ENCODE measurements at regions not wholly inside any gene's neighbourhood (a gene's known extent, or its start where the extent isn't known, plus 50 kb on each side); places are given as distances from the start of the nearest gene placed in this dataset.

DNA sequence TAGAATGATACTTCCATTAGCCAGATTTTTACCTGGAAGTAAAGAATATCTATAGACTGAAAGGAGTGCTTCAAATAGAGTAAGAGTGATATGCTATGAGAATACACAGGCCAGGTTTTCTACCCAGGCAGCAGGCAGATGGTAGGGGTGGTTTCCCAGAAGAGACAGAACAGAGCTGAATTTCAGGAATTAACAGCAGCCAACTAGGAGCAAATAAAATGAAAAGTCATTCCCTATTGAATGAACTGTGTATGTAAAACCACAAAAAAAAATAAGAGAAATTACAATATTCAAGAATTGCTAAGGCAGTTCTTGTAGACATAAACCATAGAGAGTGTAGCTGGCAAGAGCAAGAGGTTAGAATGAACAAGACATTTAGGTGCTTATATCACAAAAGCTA lies 336.8 kb downstream of the KCNJ3 start:
- Histone ChIP-seq H2AFZ (ENCODE audit: low read length) (no peak overlapping the region), H3K14ac (ENCODE audit: low read length) (no peak overlapping the region), H3K23ac (ENCODE audit: low read depth, low read length, poor library complexity) (no peak overlapping the region), H3K27ac (replicated peaks; ENCODE audit: low read length) (no peak overlapping the region), H3K79me1 (ENCODE audit: low read depth, low read length) (no peaks in the 10 kb centered on the region), H3K9me3 (replicated peaks in 1 of 2; ENCODE audit: control insufficient read depth in 2 of 2, insufficient read depth in 1 of 2, low read depth in 1 of 2, low read length in 2 of 2) (no peaks in the 10 kb centered on the region), H2BK15ac (ENCODE audit: low read length) (no peak overlapping the region), H3K4me3 (ENCODE audit: low read length in 2 of 2) (no peak overlapping the region), H3K4ac (ENCODE audit: low read length) (no peak overlapping the region), H3K36me3 (replicated peaks in 1 of 2; ENCODE audit: control insufficient read depth in 2 of 2, insufficient read depth in 2 of 2, low read length in 2 of 2) (no peaks in the 10 kb centered on the region), H4K8ac (ENCODE audit: low read depth, low read length) (no peak overlapping the region), H2AK5ac (ENCODE audit: low read depth, low read length) (no peak overlapping the region), H3K9ac (ENCODE audit: low read depth, low read length, poor library complexity) (no peak overlapping the region), H3K27me3 (ENCODE audit: control insufficient read depth in 3 of 3, insufficient read depth in 3 of 3, low read depth in 1 of 3, low read length in 3 of 3) (no peaks in the 10 kb centered on the region), H4K91ac (ENCODE audit: low read depth, low read length, poor library complexity) (no peak overlapping the region), H2BK120ac (ENCODE audit: low read depth, low read length) (no peak overlapping the region), H3K18ac (ENCODE audit: low read length) (no peak overlapping the region), H3K4me1 (ENCODE audit: control insufficient read depth in 2 of 2, insufficient read depth in 1 of 2, low read depth in 1 of 2, low read length in 2 of 2) (no peaks in the 10 kb centered on the region), H2BK5ac (ENCODE audit: low read length) (no peak overlapping the region), H3K4me2 (ENCODE audit: insufficient read depth, low read length, poor library complexity, severe bottlenecking) (no peak overlapping the region), H2BK12ac (ENCODE audit: low read length) (no peak overlapping the region)
- no peak for DNase-seq (ENCODE audit: low spot score)

DNA sequence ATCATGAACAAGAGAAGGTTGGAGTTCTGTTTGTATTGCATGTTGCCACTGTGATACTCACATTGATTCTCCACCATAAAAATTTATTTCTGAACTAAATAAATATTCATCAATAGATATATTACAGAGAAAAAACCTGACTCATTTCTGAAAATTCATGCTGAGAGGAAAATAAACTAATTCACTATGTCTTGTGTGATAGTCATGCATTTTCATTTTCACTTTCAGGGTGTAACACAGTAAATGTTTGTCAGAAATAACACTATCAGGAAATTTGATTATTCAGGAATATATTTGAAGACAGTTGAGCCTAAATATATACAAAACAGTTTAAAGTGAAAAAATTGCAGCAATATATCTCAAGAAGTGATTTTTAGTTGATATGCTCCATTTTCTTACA lies 335.2 kb downstream of the KCNJ3 start:
- Histone ChIP-seq H2AK5ac (ENCODE audit: low read depth, low read length) (no peak overlapping the region), H2BK12ac (ENCODE audit: low read length) (no peak overlapping the region), H3K18ac (ENCODE audit: low read length) (no peak overlapping the region), H4K8ac (ENCODE audit: low read depth, low read length) (no peak overlapping the region), H3K9ac (ENCODE audit: low read depth, low read length, poor library complexity) (no peak overlapping the region), H4K91ac (ENCODE audit: low read depth, low read length, poor library complexity) (no peak overlapping the region), H3K9me3 (replicated peaks in 1 of 2; ENCODE audit: control insufficient read depth in 2 of 2, insufficient read depth in 1 of 2, low read depth in 1 of 2, low read length in 2 of 2) (no peaks in the 10 kb centered on the region), H2AFZ (ENCODE audit: low read length) (no peak overlapping the region), H3K4ac (ENCODE audit: low read length) (no peak overlapping the region), H3K27ac (replicated peaks; ENCODE audit: low read length) (no peak overlapping the region), H2BK15ac (ENCODE audit: low read length) (no peak overlapping the region), H2BK120ac (ENCODE audit: low read depth, low read length) (no peak overlapping the region), H3K79me1 (ENCODE audit: low read depth, low read length) (no peaks in the 10 kb centered on the region), H3K27me3 (ENCODE audit: control insufficient read depth in 3 of 3, insufficient read depth in 3 of 3, low read depth in 1 of 3, low read length in 3 of 3) (no peaks in the 10 kb centered on the region), H3K14ac (ENCODE audit: low read length) (no peak overlapping the region), H2BK5ac (ENCODE audit: low read length) (no peak overlapping the region), H3K36me3 (replicated peaks in 1 of 2; ENCODE audit: control insufficient read depth in 2 of 2, insufficient read depth in 2 of 2, low read length in 2 of 2) (no peaks in the 10 kb centered on the region), H3K4me2 (ENCODE audit: insufficient read depth, low read length, poor library complexity, severe bottlenecking) (no peak overlapping the region), H3K4me1 (ENCODE audit: control insufficient read depth in 2 of 2, insufficient read depth in 1 of 2, low read depth in 1 of 2, low read length in 2 of 2) (no peaks in the 10 kb centered on the region), H3K4me3 (ENCODE audit: low read length in 2 of 2) (no peak overlapping the region), H3K23ac (ENCODE audit: low read depth, low read length, poor library complexity) (no peak overlapping the region)
- DNase-seq (ENCODE audit: low spot score), result no peak

- Histone ChIP-seq H2AK5ac (ENCODE audit: low read depth, low read length) (no peak overlapping the region), H3K36me3 (replicated peaks in 1 of 2; ENCODE audit: control insufficient read depth in 2 of 2, insufficient read depth in 2 of 2, low read length in 2 of 2) (no peaks in the 10 kb centered on the region), H3K27me3 (ENCODE audit: control insufficient read depth in 3 of 3, insufficient read depth in 3 of 3, low read depth in 1 of 3, low read length in 3 of 3) (no peaks in the 10 kb centered on the region), H4K91ac (ENCODE audit: low read depth, low read length, poor library complexity) (no peak overlapping the region), H3K27ac (replicated peaks; ENCODE audit: low read length) (no peak overlapping the region), H2BK12ac (ENCODE audit: low read length) (no peak overlapping the region), H2AFZ (ENCODE audit: low read length) (no peak overlapping the region), H3K23ac (ENCODE audit: low read depth, low read length, poor library complexity) (no peak overlapping the region), H2BK15ac (ENCODE audit: low read length) (no peak overlapping the region), H3K18ac (ENCODE audit: low read length) (no peak overlapping the region), H2BK120ac (ENCODE audit: low read depth, low read length) (no peak overlapping the region), H3K79me1 (ENCODE audit: low read depth, low read length) (no peaks in the 10 kb centered on the region), H3K4ac (ENCODE audit: low read length) (no peak overlapping the region), H2BK5ac (ENCODE audit: low read length) (no peak overlapping the region), H3K4me3 (ENCODE audit: low read length in 2 of 2) (no peak overlapping the region), H3K4me1 (ENCODE audit: control insufficient read depth in 2 of 2, insufficient read depth in 1 of 2, low read depth in 1 of 2, low read length in 2 of 2) (no peaks in the 10 kb centered on the region), H3K4me2 (ENCODE audit: insufficient read depth, low read length, poor library complexity, severe bottlenecking) (no peak overlapping the region), H3K9ac (ENCODE audit: low read depth, low read length, poor library complexity) (no peak overlapping the region), H3K9me3 (replicated peaks in 1 of 2; ENCODE audit: control insufficient read depth in 2 of 2, insufficient read depth in 1 of 2, low read depth in 1 of 2, low read length in 2 of 2) (no peaks in the 10 kb centered on the region), H3K14ac (ENCODE audit: low read length) (no peak overlapping the region), H4K8ac (ENCODE audit: low read depth, low read length) (no peak overlapping the region)
- DNase-seq (ENCODE audit: low spot score), result no peak
These were observed 331.8 kb downstream of the KCNJ3 start for GRCh38 chr2:155030296-155030695.

- no peak overlapping the region for H2BK15ac ChIP-seq (ENCODE audit: low read length)
- no peak overlapping the region for H3K23ac ChIP-seq (ENCODE audit: low read depth, low read length, poor library complexity)
- H3K27ac ChIP-seq (replicated peaks; ENCODE audit: low read length), result no peak overlapping the region
- H3K14ac ChIP-seq (ENCODE audit: low read length), result no peak overlapping the region
- no peaks in the 10 kb centered on the region for H3K27me3 ChIP-seq (ENCODE audit: control insufficient read depth in 3 of 3, insufficient read depth in 3 of 3, low read depth in 1 of 3, low read length in 3 of 3)
- H3K4me1 ChIP-seq (ENCODE audit: control insufficient read depth in 2 of 2, insufficient read depth in 1 of 2, low read depth in 1 of 2, low read length in 2 of 2), result no peaks in the 10 kb centered on the region
- H2BK12ac ChIP-seq (ENCODE audit: low read length), result no peak overlapping the region
- no peak overlapping the region for H3K4ac ChIP-seq (ENCODE audit: low read length)
- no peaks in the 10 kb centered on the region for H3K36me3 ChIP-seq (replicated peaks in 1 of 2; ENCODE audit: control insufficient read depth in 2 of 2, insufficient read depth in 2 of 2, low read length in 2 of 2)
- DNase-seq (ENCODE audit: low spot score), result no peak
- no peak overlapping the region for H3K4me3 ChIP-seq (ENCODE audit: low read length in 2 of 2)
- no peak overlapping the region for H2AFZ ChIP-seq (ENCODE audit: low read length)
- H3K4me2 ChIP-seq (ENCODE audit: insufficient read depth, low read length, poor library complexity, severe bottlenecking), result no peak overlapping the region
- no peaks in the 10 kb centered on the region for H3K9me3 ChIP-seq (replicated peaks in 1 of 2; ENCODE audit: control insufficient read depth in 2 of 2, insufficient read depth in 1 of 2, low read depth in 1 of 2, low read length in 2 of 2)
- WGBS, 2 donors (ENCODE audit: extremely low coverage in 2 of 2, insufficient read length in 2 of 2, insufficient replicate concordance in 1 of 2), result no CpG with 5 or more reads among the region's 1 CpG
- no peak overlapping the region for H2AK5ac ChIP-seq (ENCODE audit: low read depth, low read length)
- H3K79me1 ChIP-seq (ENCODE audit: low read depth, low read length), result no peaks in the 10 kb centered on the region
- H2BK5ac ChIP-seq (ENCODE audit: low read length), result no peak overlapping the region
- H4K8ac ChIP-seq (ENCODE audit: low read depth, low read length), result no peak overlapping the region
- no peak overlapping the region for H4K91ac ChIP-seq (ENCODE audit: low read depth, low read length, poor library complexity)
- H3K9ac ChIP-seq (ENCODE audit: low read depth, low read length, poor library complexity), result no peak overlapping the region
- H3K18ac ChIP-seq (ENCODE audit: low read length), result no peak overlapping the region
- no peak overlapping the region for H2BK120ac ChIP-seq (ENCODE audit: low read depth, low read length)
These were observed 328.2 kb downstream of the KCNJ3 start for GRCh38 chr2:155026651-155027174.

All from neuronal stem cell (in vitro differentiated cells).